Gastroesophageal sphincter (tissue), 4 donors: ENCODE measurements at regions not wholly inside any gene's neighbourhood (a gene's known extent, or its start where the extent isn't known, plus 50 kb on each side); places are given as distances from the start of the nearest gene placed in this dataset.

Experiments
- ATAC-seq: fragments of 150-250 bp; one replicate; pipeline ENCODE4 v1.9.1; 2016; ENCODE audit warnings: mild to moderate bottlenecking, moderate library complexity
- H3K27ac ChIP-seq, 4 donors: fragments of 200-600 bp; sonication (generic) in 3 of 4; 1 replicate in 3 of 4; 2 replicates in 1 of 4; pipeline ENCODE4 v1.5.1; 2016 to 2019
- H3K27me3 ChIP-seq: fragments of 200-600 bp; sonication (generic); one replicate; pipeline ENCODE4 v1.5.1; 2019
- H3K36me3 ChIP-seq, 2 donors: fragments of 200-600 bp; sonication (generic); one replicate each; pipeline ENCODE4 v1.5.1; 2019; ENCODE audit warnings: control low read depth in 1 of 2
- H3K4me1 ChIP-seq, 3 donors: fragments of 200-600 bp; sonication (generic); 1 replicate in 2 of 3; 2 replicates in 1 of 3; pipeline ENCODE4 v1.5.1; 2016 to 2019; ENCODE audit warnings: control low read depth in 2 of 3
- H3K4me3 ChIP-seq, 2 donors: fragments of 200-600 bp; sonication (generic); one replicate each; pipeline ENCODE4 v1.5.1; 2019; ENCODE audit warnings: mild to moderate bottlenecking in 1 of 2, moderate library complexity in 1 of 2
- H3K9me3 ChIP-seq, 3 donors: fragments of 200-600 bp; sonication (generic); one replicate each; pipeline ENCODE4 v1.5.1; 2017 to 2019; ENCODE audit warnings: control low read depth in 2 of 3
- EP300 ChIP-seq: sonication (generic); formaldehyde crosslinking; IDR thresholded peaks from one replicate; pipeline ENCODE4 v1.6.1; 2017; ENCODE audit warnings: antibody characterized with exemption, mild to moderate bottlenecking
- POLR2A ChIP-seq, 2 donors: fragments of 450-650 bp; IDR thresholded peaks; one replicate each; pipeline ENCODE4 v1.6.1; 2017; ENCODE audit warnings: antibody characterized with exemption in 2 of 2, mild to moderate bottlenecking in 2 of 2, moderate library complexity in 1 of 2
- POLR2AphosphoS5 ChIP-seq: sonication (generic); formaldehyde crosslinking; IDR thresholded peaks from one replicate; pipeline ENCODE4 v1.6.1; 2017; ENCODE audit warnings: antibody characterized with exemption
- WGBS, 2 donors: methylation state at CpG; one replicate each; pipeline ENCODE4 v1.1.5; 2018; ENCODE audit warnings: low coverage in 1 of 2; 5-methylcytosine and 5-hydroxymethylcytosine counted together
- TF ChIP-seq, protein P1 (sequence below), 4 experiments: fragments of 200-600 bp in 2 of 4; fragments of 450-650 bp in 2 of 4; sonication (generic) in 1 of 4; IDR thresholded peaks; one replicate each; pipeline ENCODE4 v1.5.1; 2017 to 2019; ENCODE audit warnings: antibody characterized with exemption in 4 of 4, mild to moderate bottlenecking in 2 of 4, moderate library complexity in 2 of 4

GRCh38 chr13:111609631-111610030 lies 289.2 kb downstream of the TEX29 start:
- Histone ChIP-seq H3K27ac (no peak overlapping the region), H3K9me3 (no peaks in the 10 kb centered on the region), H3K36me3 (no peaks in the 10 kb centered on the region), H3K4me1 (no peaks in the 10 kb centered on the region), H3K4me3 (no peak overlapping the region), H3K27me3 (peaks cover 53% of the 10 kb centered on the region)
- 87% methylated on average over 8 of the region's 9 CpGs; no CpG with 5 or more reads in 1 of the 2 donors for WGBS, 2 donors
- TF ChIP-seq, protein P1, sequence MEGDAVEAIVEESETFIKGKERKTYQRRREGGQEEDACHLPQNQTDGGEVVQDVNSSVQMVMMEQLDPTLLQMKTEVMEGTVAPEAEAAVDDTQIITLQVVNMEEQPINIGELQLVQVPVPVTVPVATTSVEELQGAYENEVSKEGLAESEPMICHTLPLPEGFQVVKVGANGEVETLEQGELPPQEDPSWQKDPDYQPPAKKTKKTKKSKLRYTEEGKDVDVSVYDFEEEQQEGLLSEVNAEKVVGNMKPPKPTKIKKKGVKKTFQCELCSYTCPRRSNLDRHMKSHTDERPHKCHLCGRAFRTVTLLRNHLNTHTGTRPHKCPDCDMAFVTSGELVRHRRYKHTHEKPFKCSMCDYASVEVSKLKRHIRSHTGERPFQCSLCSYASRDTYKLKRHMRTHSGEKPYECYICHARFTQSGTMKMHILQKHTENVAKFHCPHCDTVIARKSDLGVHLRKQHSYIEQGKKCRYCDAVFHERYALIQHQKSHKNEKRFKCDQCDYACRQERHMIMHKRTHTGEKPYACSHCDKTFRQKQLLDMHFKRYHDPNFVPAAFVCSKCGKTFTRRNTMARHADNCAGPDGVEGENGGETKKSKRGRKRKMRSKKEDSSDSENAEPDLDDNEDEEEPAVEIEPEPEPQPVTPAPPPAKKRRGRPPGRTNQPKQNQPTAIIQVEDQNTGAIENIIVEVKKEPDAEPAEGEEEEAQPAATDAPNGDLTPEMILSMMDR (IDR thresholded peaks at IDR 0.05): no peak
- no peak for TF ChIP-seq EP300
- TF ChIP-seq POLR2AphosphoS5: no peak
- no peak for TF ChIP-seq POLR2A (IDR thresholded peaks at IDR 0.05)
- ATAC-seq: no peak

GRCh38 chr13:111610081-111610480 lies 289.6 kb downstream of the TEX29 start:
- H3K27ac ChIP-seq: no peak overlapping the region
- H3K4me3 ChIP-seq: no peak overlapping the region
- TF ChIP-seq, protein P1 (IDR thresholded peaks at IDR 0.05): no peak
- TF ChIP-seq EP300 (no peak), POLR2A (IDR thresholded peaks at IDR 0.05) (no peak), POLR2AphosphoS5 (no peak)
- H3K27me3 ChIP-seq: peaks cover 53% of the 10 kb centered on the region
- no peaks in the 10 kb centered on the region for H3K4me1 ChIP-seq
- H3K36me3 ChIP-seq: no peaks in the 10 kb centered on the region
- 40 to 100% methylated on average over 1 to 2 of the region's 4 CpGs for WGBS, 2 donors
- ATAC-seq: no peak
- H3K9me3 ChIP-seq: no peaks in the 10 kb centered on the region

DNA sequence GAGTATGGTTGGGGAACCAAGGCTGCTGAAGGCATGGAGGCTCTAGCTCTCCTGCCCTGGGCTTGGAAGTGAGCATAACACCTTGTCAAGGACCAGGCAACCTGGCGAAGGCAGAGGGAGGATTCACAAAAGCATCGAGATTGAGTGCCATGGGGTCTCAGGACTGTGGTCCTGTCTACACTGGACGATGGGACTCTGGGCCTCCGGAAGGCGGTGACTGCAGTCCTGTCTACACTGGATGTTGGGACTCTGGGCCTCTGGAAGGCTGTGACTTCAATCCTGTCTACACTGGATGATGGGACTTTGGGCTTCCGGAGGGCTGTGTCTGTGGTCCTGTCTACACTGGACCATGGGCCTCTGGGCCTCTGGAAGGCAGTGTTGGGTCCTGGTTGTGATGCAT lies 290.4 kb downstream of the TEX29 start:
- no peaks in the 10 kb centered on the region for H3K36me3 ChIP-seq
- no peaks in the 10 kb centered on the region for H3K9me3 ChIP-seq
- no peak overlapping the region for H3K4me3 ChIP-seq
- H3K4me1 ChIP-seq: no peaks in the 10 kb centered on the region
- H3K27me3 ChIP-seq: peaks cover 59% of the 10 kb centered on the region
- no peak overlapping the region for H3K27ac ChIP-seq
- ATAC-seq: no peak
- TF ChIP-seq, protein P1 (IDR thresholded peaks at IDR 0.05): no peak
- TF ChIP-seq EP300: no peak
- TF ChIP-seq POLR2A (IDR thresholded peaks at IDR 0.05): no peak
- TF ChIP-seq POLR2AphosphoS5: no peak
- WGBS, 2 donors: 50% methylated on average over 2 of the region's 6 CpGs; no CpG with 5 or more reads in 1 of the 2 donors

GRCh38 chr13:111611651-111612050 lies 291.2 kb downstream of the TEX29 start:
- ATAC-seq: no peak
- H3K9me3 ChIP-seq: no peaks in the 10 kb centered on the region
- no peak overlapping the region for H3K27ac ChIP-seq
- H3K36me3 ChIP-seq: no peaks in the 10 kb centered on the region
- no peak overlapping the region for H3K4me3 ChIP-seq
- TF ChIP-seq EP300: no peak
- peaks cover 58% of the 10 kb centered on the region for H3K27me3 ChIP-seq
- no peaks in the 10 kb centered on the region for H3K4me1 ChIP-seq
- 69 to 73% methylated on average over 4 to 6 of the region's 6 CpGs for WGBS, 2 donors

GRCh38 chr13:111612886-111613285 lies 292.4 kb downstream of the TEX29 start:
- ATAC-seq: no peak
- WGBS, 2 donors: 86% methylated on average over 5 of the region's 10 CpGs; no CpG with 5 or more reads in 1 of the 2 donors
- peaks cover 54% of the 10 kb centered on the region for H3K27me3 ChIP-seq
- no peak overlapping the region for H3K27ac ChIP-seq
- no peaks in the 10 kb centered on the region for H3K4me1 ChIP-seq
- TF ChIP-seq, protein P1 (IDR thresholded peaks at IDR 0.05): no peak
- no peak for TF ChIP-seq EP300
- H3K36me3 ChIP-seq: no peaks in the 10 kb centered on the region
- no peak overlapping the region for H3K4me3 ChIP-seq
- no peaks in the 10 kb centered on the region for H3K9me3 ChIP-seq

GRCh38 chr13:111614009-111614408 lies 293.6 kb downstream of the TEX29 start:
- Histone ChIP-seq H3K4me1 (no peaks in the 10 kb centered on the region), H3K27me3 (peaks cover 59% of the 10 kb centered on the region), H3K9me3 (no peaks in the 10 kb centered on the region), H3K36me3 (no peaks in the 10 kb centered on the region), H3K27ac (no peak overlapping the region), H3K4me3 (no peak overlapping the region)
- TF ChIP-seq POLR2A (IDR thresholded peaks at IDR 0.05) (no peak), POLR2AphosphoS5 (no peak), EP300 (no peak)
- TF ChIP-seq, protein P1 (IDR thresholded peaks at IDR 0.05): no peak
- ATAC-seq: no peak
- WGBS, 2 donors: 61 to 70% methylated on average over 2 to 7 of the region's 7 CpGs
